Neural crest cell (in vitro differentiated cells): ENCODE measurements at regions not wholly inside any gene's neighbourhood (a gene's known extent, or its start where the extent isn't known, plus 50 kb on each side); places are given as distances from the start of the nearest gene placed in this dataset.

Experiments
- DNase-seq: peaks from one replicate; pipeline ENCODE4 v3.0.0; 2021; ENCODE audit warnings: low read depth, mixed read lengths, low spot score
- H3K27ac Mint-ChIP-seq: one replicate; pipeline ENCODE4 v1.8.0; 2021; ENCODE audit warnings: mild to moderate bottlenecking, mixed read lengths; ENCODE audit not compliant: unreplicated experiment
- H3K27me3 Mint-ChIP-seq: 2 replicates; pipeline ENCODE4 v1.8.0; 2021; ENCODE audit warnings: low read depth, mild to moderate bottlenecking, mixed read lengths
- H3K36me3 Mint-ChIP-seq: 2 replicates; pipeline ENCODE4 v1.8.0; 2021; ENCODE audit warnings: low read depth, mild to moderate bottlenecking, mixed read lengths
- H3K4me1 Mint-ChIP-seq: 2 replicates; pipeline ENCODE4 v1.8.0; 2021; ENCODE audit warnings: mixed read lengths
- H3K4me3 Mint-ChIP-seq: one replicate; pipeline ENCODE4 v1.8.0; 2021; ENCODE audit warnings: mild to moderate bottlenecking, mixed read lengths
- H3K9me3 Mint-ChIP-seq: 2 replicates; pipeline ENCODE4 v1.8.0; 2021; ENCODE audit warnings: mixed read lengths
- TF ChIP-seq, protein P1 (sequence below): fragments of 200-600 bp; sonication (generic); conservative IDR thresholded peaks from 2 replicates; pipeline ENCODE4 v1.5.0; 2021; ENCODE audit warnings: antibody characterized with exemption, mild to moderate bottlenecking

DNA sequence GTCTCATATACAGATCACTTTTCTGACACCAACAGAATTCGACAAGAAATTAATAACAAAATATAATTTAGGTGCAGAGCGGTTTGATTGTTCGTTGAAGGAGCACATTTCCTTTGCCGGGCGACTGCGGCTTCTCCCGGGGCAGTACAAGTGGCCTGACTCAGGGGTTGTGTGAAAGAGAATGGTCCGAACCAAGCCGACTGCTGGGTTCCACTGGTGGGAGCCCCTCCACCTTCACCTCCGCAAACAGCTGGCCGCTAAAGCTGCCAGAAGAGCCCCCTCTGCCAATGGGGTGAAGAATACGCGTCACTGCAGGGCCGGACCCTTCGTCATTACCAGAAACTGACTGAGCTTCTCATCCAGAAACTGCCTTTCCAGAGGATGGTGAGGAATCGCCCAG, 156.0 kb upstream of the IFNE start:
- peaks cover 7% of the 10 kb centered on the region for H3K36me3 Mint-ChIP-seq
- no peak overlapping the region for H3K27ac Mint-ChIP-seq
- TF ChIP-seq, protein P1, sequence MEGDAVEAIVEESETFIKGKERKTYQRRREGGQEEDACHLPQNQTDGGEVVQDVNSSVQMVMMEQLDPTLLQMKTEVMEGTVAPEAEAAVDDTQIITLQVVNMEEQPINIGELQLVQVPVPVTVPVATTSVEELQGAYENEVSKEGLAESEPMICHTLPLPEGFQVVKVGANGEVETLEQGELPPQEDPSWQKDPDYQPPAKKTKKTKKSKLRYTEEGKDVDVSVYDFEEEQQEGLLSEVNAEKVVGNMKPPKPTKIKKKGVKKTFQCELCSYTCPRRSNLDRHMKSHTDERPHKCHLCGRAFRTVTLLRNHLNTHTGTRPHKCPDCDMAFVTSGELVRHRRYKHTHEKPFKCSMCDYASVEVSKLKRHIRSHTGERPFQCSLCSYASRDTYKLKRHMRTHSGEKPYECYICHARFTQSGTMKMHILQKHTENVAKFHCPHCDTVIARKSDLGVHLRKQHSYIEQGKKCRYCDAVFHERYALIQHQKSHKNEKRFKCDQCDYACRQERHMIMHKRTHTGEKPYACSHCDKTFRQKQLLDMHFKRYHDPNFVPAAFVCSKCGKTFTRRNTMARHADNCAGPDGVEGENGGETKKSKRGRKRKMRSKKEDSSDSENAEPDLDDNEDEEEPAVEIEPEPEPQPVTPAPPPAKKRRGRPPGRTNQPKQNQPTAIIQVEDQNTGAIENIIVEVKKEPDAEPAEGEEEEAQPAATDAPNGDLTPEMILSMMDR, result no peak
- no peak for DNase-seq
- H3K27me3 Mint-ChIP-seq, result no peaks in the 10 kb centered on the region
- H3K4me3 Mint-ChIP-seq, result no peak overlapping the region
- H3K9me3 Mint-ChIP-seq, result peaks cover 11% of the 10 kb centered on the region
- no peaks in the 10 kb centered on the region for H3K4me1 Mint-ChIP-seq

GRCh38 chr9:21653091-21653490, 149.3 kb upstream of the MTAP start:
- H3K27ac Mint-ChIP-seq, result no peak overlapping the region
- no peaks in the 10 kb centered on the region for H3K27me3 Mint-ChIP-seq

GRCh38 chr9:21653589-21653988, 148.8 kb upstream of the MTAP start:
- H3K4me3 Mint-ChIP-seq, result no peak overlapping the region
- H3K4me1 Mint-ChIP-seq, result no peaks in the 10 kb centered on the region
- H3K27me3 Mint-ChIP-seq, result no peaks in the 10 kb centered on the region
- no peak for DNase-seq
- TF ChIP-seq, protein P1, result no peak
- H3K36me3 Mint-ChIP-seq, result peaks cover 5% of the 10 kb centered on the region
- H3K9me3 Mint-ChIP-seq, result peaks cover 5% of the 10 kb centered on the region
- no peak overlapping the region for H3K27ac Mint-ChIP-seq

More at GRCh38 chr9:21653091-21653490, 149.3 kb upstream of the MTAP start:
- Mint-ChIP-seq H3K4me3 (no peak overlapping the region), H3K4me1 (no peaks in the 10 kb centered on the region), H3K9me3 (peaks cover 9% of the 10 kb centered on the region), H3K36me3 (peaks cover 5% of the 10 kb centered on the region)
- TF ChIP-seq, protein P1, result no peak
- DNase-seq, result no peak

DNA sequence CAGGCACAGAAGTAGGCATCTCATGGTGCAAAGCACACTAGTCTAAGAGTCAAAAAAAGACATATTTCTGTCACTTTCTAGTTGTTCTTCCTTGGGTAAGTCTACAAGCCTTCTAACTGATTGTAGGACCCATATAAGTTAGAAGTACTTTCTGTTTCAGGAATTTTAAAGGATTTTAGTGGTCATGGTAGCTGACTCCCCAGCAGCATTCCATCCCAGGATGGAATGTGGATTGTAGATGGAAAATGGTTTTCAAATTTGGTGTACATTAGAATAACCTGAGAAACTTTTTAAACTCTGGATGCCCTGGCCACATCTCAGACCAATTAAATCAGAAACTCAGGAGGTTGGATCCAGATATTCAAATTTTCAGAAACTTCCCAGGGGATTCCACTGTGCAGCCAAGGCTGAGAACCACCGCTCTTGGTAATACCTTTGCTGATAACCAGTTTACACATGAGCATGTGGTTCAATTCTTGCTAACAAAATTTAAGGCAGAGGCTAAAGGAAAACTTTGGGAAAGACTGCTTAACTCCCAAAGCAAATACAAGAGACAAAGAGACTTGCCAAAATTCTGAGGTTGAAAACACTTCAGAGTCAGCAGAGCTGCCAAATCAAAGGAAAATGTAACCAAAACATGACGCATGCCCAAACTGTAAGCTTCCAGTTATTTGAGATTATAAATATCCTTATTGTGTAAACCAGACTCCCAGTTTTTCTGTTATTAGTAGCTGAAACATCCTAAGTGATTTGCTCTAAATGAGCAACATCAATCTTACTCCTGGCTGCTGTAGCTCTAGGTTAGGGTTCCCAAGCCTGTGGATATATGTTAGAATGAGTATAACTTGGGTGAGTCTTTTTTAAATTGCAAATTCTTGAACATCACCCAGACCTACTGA, 145.4 kb upstream of the MTAP start:
- H3K4me3 Mint-ChIP-seq, result no peak overlapping the region
- no peak for DNase-seq
- H3K36me3 Mint-ChIP-seq, result no peaks in the 10 kb centered on the region
- H3K27me3 Mint-ChIP-seq, result no peaks in the 10 kb centered on the region
- H3K4me1 Mint-ChIP-seq, result no peaks in the 10 kb centered on the region
- no peak overlapping the region for H3K27ac Mint-ChIP-seq
- peaks cover 6% of the 10 kb centered on the region for H3K9me3 Mint-ChIP-seq
- TF ChIP-seq, protein P1, result no peak

DNA sequence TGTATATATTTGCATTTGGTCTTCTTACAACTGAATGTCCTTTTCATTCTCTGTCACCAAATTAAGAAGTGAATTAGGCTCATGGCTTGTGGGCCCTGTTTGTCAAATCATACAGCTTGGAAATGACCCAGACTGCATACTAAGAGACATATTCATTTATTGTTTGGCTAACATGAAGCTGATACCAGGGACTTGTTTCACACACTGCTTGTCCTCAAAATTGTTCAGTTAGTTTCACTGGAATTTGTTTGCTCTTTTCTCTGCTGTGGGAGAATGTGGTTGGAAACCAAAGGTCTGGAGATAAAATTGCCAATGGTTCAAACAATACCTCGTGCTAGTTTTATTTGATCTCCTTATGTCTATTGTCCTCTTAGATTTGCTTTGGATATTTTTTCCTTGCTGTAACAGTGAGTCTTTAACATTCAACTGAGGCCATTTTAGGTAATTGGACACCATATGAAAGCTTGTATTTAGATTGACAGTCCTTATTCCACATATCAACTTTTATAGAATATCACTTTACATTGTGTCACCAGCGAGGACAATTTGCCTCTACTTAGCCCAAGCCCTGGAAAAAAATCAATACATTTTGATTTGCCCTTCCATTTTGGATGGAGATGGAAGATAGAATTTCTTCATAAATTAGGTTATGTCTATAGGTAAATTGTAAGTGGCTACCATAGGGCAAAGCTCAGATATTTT, 144.3 kb upstream of the MTAP start:
- H3K9me3 Mint-ChIP-seq, result peaks cover 6% of the 10 kb centered on the region
- TF ChIP-seq, protein P1, result no peak
- no peaks in the 10 kb centered on the region for H3K4me1 Mint-ChIP-seq
- H3K27me3 Mint-ChIP-seq, result no peaks in the 10 kb centered on the region
- no peak for DNase-seq
- H3K27ac Mint-ChIP-seq, result no peak overlapping the region
- H3K4me3 Mint-ChIP-seq, result no peak overlapping the region
- H3K36me3 Mint-ChIP-seq, result no peaks in the 10 kb centered on the region
